Activated naive CD8-positive, alpha-beta T cell treated with anti-CD3 and anti-CD28 coated beads, Interleukin-2, amount 50 U/mL, for 24 hours (primary cell): ENCODE measurements at regions not wholly inside any gene's neighbourhood (a gene's known extent, or its start where the extent isn't known, plus 50 kb on each side); places are given as distances from the start of the nearest gene placed in this dataset.

Source experiments
- ATAC-seq: fragments of 150-1000 bp; cut with Tn5 transposase; one replicate; pipeline ENCODE4 v1.10.0; 2021
- DNase-seq: peaks from one replicate; pipeline ENCODE4 v3.0.0; 2021
- H3K27ac Mint-ChIP-seq: one replicate; pipeline ENCODE4 v1.8.0; 2021; ENCODE audit warnings: mild to moderate bottlenecking, mixed read lengths
- H3K27me3 Mint-ChIP-seq: one replicate; pipeline ENCODE4 v1.8.0; 2021; ENCODE audit warnings: mixed read lengths
- H3K36me3 Mint-ChIP-seq: one replicate; pipeline ENCODE4 v1.8.0; 2021; ENCODE audit warnings: low read depth, mixed read lengths
- H3K4me1 Mint-ChIP-seq: one replicate; pipeline ENCODE4 v1.8.0; 2021; ENCODE audit warnings: mixed read lengths
- H3K4me3 Mint-ChIP-seq: one replicate; pipeline ENCODE4 v1.8.0; 2021; ENCODE audit warnings: mild to moderate bottlenecking, moderate library complexity, mixed read lengths
- H3K9me3 Mint-ChIP-seq: one replicate; pipeline ENCODE4 v1.8.0; 2021; ENCODE audit warnings: mixed read lengths

DNA sequence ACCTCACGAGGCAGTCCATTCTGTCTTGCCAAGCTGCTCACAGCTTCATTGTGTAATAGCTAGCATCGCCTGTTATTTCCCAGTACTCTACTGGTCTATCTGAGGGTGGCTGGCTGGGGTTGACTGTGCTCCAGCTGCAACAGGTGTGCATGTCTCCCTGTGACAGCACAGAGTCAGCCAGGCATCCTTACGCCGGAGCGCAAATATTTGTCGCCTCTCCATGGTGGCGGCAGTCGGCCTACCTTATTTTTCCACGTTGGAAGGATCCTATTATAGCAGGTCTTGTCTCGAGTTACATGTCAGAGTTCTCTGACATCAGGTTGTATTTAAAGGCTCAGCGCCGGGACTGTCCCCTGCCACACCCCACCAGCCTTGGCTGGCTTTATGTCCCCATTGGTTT is 307.1 kb downstream of the TLE3 start:
- no peaks in the 10 kb centered on the region for H3K9me3 Mint-ChIP-seq
- H3K4me1 Mint-ChIP-seq: no peaks in the 10 kb centered on the region
- H3K36me3 Mint-ChIP-seq: no peaks in the 10 kb centered on the region
- no peak overlapping the region for H3K27ac Mint-ChIP-seq
- peaks cover 6% of the 10 kb centered on the region for H3K27me3 Mint-ChIP-seq
- no peak overlapping the region for H3K4me3 Mint-ChIP-seq
- no peak for DNase-seq
- no peak for ATAC-seq

DNA sequence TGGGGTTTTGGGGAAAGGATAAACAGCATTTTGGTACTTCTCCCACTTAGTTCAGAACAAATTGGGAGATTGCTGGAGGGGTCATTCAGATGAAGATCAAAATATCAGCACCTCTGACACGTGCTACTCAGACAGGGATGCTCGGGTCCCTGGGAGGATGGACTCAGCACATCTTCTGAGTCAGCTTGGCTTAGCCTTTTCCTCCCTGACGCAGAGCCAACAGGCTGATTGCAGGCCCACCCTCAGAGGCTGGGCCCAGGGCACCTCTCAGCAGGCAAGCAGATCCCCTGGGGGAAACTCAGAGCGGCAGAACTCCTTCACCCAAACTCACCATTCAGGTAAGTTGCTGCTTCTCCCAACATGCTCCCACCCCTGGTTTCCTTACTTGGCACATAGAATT is 304.9 kb downstream of the TLE3 start:
- Mint-ChIP-seq H3K36me3 (no peaks in the 10 kb centered on the region), H3K27ac (no peak overlapping the region), H3K4me3 (no peak overlapping the region), H3K9me3 (no peaks in the 10 kb centered on the region), H3K4me1 (no peaks in the 10 kb centered on the region), H3K27me3 (peaks cover 4% of the 10 kb centered on the region)
- DNase-seq (no peak), ATAC-seq (no peak)

DNA sequence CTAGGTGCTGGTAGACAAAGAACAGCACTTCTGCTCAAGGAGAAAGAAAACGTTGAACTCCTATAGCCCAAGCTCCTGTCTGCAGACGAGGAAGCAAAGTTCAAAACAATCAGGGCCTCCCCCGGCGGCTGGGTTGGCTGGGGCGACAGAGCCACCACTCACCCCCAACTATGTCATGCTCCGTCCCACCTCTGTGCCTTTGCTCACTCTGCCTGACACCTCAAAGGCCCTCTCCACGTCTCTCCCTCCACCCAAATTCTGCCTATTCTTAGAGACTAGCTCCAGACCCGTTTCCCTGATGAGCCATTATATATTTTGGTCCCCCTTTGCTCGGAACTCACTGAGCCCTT is 304.3 kb downstream of the TLE3 start:
- Mint-ChIP-seq H3K9me3 (no peaks in the 10 kb centered on the region), H3K4me1 (no peaks in the 10 kb centered on the region), H3K4me3 (no peak overlapping the region), H3K27ac (no peak overlapping the region), H3K27me3 (peaks cover 4% of the 10 kb centered on the region), H3K36me3 (no peaks in the 10 kb centered on the region)
- DNase-seq (no peak), ATAC-seq (no peak)

DNA sequence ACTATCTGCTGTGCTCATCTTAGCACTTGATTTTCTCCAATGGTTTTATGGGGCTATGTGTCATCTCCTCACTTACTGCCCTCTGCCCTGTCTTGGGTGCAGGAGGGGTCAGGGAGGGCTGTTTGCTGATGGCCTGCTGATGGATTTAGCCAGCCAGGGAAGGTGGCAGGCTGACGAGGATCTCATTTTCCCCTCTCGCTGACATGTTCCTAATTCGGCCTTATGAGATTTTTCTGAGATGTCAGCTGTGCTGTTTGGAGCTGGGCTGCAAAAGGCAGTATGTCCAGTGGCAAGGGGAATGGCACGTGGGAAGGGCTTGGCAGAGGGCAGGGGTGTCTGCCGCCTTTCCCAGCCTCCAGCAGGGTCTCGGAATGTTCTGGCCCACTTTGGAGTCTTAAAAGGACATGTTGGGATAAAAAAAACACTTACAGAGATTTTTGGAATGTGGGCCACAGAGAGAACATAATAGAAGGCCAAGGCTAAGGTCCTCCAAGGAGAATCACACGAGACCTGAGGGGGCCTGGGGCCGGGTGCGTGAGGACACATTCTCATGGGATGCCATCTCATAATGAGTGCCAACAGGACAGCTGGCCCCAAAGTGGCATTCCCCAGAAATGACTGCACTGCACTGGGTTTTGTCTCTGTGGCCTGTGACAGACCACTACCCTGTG is 303.8 kb downstream of the TLE3 start:
- ATAC-seq (no peak), DNase-seq (no peak)
- no peaks in the 10 kb centered on the region for H3K36me3 Mint-ChIP-seq
- H3K27ac Mint-ChIP-seq: no peak overlapping the region
- H3K27me3 Mint-ChIP-seq: peaks cover 4% of the 10 kb centered on the region
- no peak overlapping the region for H3K4me3 Mint-ChIP-seq
- no peaks in the 10 kb centered on the region for H3K9me3 Mint-ChIP-seq
- H3K4me1 Mint-ChIP-seq: peaks cover 2% of the 10 kb centered on the region

DNA sequence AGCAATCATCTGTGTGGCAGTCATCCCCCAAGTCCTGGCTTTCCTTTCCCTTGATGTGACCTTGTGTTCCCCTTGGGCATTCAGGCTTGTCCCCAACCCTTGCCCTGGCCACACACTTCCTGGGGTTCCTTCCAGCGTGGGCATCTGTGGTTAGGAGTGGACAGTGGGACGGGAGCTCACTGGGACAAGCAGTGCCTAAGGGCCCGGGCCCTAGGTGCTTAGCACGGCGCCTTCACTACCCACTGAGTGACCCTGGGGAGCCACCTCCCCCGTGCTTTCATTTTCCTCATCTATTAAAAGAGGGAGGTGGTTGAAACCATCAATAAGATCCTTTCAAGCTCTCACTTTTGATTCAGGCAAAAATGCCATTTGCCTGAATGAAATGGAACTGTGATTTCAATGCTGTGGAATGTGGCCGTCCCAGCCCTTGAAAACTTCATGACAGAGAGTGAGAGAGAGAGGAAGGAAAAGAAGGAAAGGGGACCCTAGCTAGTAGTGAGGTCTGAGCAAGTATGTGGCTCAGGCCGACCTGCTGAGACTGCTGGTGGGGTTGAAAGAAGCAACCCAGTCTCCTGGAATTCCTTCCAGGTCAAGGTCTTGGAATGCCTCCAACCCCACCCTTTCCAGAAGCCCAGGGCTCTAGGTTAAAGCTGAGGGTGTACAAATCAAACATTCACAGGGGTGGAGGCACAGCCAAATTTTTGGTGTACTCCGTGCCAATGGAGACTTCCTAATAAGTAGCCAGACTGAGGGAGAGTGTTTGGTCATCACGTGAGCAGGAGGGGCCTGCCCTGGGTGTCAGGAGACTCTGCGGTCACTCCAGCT is 302.9 kb downstream of the TLE3 start:
- no peaks in the 10 kb centered on the region for H3K9me3 Mint-ChIP-seq
- no peak overlapping the region for H3K27ac Mint-ChIP-seq
- H3K27me3 Mint-ChIP-seq: no peaks in the 10 kb centered on the region
- DNase-seq: no peak
- no peak for ATAC-seq
- H3K4me3 Mint-ChIP-seq: no peak overlapping the region
- H3K36me3 Mint-ChIP-seq: no peaks in the 10 kb centered on the region
- H3K4me1 Mint-ChIP-seq: peaks cover 3% of the 10 kb centered on the region

DNA sequence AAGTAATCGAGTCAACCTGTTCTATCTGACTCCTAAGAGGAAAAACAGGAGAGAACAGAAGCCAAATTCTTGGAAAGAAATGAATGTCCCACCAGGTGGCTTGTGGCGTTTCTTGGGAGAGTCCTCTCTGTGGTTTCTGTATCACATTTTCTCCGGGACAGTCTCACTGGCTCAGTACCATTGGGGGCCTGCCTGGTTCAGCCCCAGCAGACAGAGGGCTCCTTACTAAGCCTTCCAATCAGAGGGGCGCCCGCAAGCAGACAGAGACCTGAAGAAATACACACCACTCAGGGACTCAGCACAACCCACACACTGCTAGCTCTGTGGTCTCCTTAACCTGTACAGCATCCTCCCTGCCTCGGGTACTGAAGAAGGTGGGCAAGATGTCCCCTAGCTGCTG is 302.1 kb downstream of the TLE3 start:
- DNase-seq (no peak), ATAC-seq (no peak)
- no peak overlapping the region for H3K4me3 Mint-ChIP-seq
- H3K27ac Mint-ChIP-seq: no peak overlapping the region
- H3K9me3 Mint-ChIP-seq: no peaks in the 10 kb centered on the region
- no peaks in the 10 kb centered on the region for H3K36me3 Mint-ChIP-seq
- peaks cover 3% of the 10 kb centered on the region for H3K4me1 Mint-ChIP-seq
- no peaks in the 10 kb centered on the region for H3K27me3 Mint-ChIP-seq

DNA sequence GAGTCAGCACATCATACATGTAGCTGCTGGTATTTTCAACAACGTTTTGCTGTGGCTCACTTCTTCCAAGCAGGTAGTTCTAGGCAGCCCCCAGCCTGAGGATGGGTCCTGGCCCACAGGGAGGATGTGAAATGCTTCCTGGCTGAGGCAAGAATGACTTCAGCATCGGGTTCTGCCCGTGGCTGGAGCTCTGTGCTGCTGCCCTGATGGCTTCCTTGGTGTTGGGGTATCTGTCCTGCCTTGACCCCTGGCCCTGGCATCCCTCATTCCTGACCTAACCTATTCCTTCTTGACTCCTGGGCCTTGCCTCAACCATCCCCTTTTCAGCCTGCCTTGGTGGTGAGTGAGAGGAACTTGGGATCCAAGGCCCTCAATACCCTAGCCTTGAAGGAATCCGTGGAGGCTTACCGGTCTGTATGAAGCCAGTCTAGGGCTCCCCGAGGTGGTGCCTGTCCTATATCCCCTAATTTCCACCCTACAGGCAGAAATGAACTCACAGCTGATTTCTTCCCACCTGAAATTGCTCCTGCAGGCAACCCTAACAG is 300.6 kb downstream of the TLE3 start:
- no peak overlapping the region for H3K4me3 Mint-ChIP-seq
- H3K36me3 Mint-ChIP-seq: no peaks in the 10 kb centered on the region
- DNase-seq (no peak), ATAC-seq (no peak)
- peaks cover 3% of the 10 kb centered on the region for H3K27me3 Mint-ChIP-seq
- H3K4me1 Mint-ChIP-seq: peaks cover 3% of the 10 kb centered on the region
- no peak overlapping the region for H3K27ac Mint-ChIP-seq
- no peaks in the 10 kb centered on the region for H3K9me3 Mint-ChIP-seq

DNA sequence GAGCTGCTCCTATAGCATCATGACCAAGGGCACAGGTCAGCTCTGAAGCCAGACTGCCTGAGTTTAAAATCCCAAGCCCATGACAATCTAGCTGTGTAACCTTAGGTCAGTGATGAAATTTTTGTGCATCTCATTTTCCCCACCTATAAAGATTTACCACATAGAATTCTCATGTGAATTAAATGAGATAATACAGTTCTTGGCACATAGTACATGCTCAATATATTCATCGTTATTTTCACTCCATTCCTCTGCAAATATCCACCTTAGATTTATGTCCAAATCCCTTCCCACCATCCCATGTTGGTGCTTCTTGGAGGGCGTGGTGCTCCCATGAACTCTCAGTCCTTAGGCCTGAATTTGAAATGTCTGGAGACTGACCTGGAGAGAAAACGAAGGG is 300.1 kb downstream of the TLE3 start:
- H3K4me1 Mint-ChIP-seq: peaks cover 3% of the 10 kb centered on the region
- H3K27me3 Mint-ChIP-seq: peaks cover 3% of the 10 kb centered on the region
- no peak for DNase-seq
- no peaks in the 10 kb centered on the region for H3K9me3 Mint-ChIP-seq
- H3K36me3 Mint-ChIP-seq: no peaks in the 10 kb centered on the region
- no peak overlapping the region for H3K27ac Mint-ChIP-seq
- no peak for ATAC-seq
- no peak overlapping the region for H3K4me3 Mint-ChIP-seq

DNA sequence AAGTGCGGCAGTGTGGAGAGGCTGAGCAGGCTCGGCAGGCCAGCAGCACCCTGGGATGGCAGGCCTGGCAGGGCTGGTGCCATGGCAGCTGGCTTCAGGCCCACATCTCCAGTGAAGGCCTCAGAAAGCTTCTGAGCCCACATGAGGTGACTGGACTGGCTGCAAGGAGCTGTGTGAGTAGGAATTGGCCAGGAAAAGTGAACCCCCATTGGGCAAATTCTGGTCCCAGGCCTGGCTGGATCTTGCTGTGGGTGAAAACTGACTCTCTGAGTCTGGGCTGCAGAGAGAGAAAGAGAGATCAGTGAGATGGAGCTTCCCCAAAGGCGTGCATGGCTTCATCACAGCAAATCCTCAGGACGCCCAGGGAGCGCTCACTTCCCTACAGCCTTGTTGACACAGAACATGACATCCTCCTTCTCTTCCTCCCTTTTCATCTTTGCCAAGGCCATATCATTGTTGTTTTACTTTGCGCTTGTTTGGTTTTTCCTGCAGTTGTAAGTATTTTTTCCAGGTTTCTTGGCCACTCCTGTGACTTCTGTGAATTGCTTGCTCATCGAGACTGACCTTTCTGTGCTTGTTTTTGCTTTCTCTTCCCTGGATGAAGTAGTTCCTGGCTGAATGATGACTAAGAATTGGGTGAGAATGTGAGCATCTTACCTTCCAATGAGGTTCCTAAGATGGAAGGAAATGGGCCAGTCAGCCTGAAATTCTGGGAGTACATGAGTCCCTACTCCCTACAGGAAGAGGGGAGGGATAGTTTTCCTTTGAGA is 299.1 kb downstream of the TLE3 start:
- DNase-seq: no peak
- no peak overlapping the region for H3K27ac Mint-ChIP-seq
- peaks cover 3% of the 10 kb centered on the region for H3K27me3 Mint-ChIP-seq
- H3K4me3 Mint-ChIP-seq: no peak overlapping the region
- no peaks in the 10 kb centered on the region for H3K36me3 Mint-ChIP-seq
- H3K4me1 Mint-ChIP-seq: peaks cover 3% of the 10 kb centered on the region
- H3K9me3 Mint-ChIP-seq: no peaks in the 10 kb centered on the region
- no peak for ATAC-seq

DNA sequence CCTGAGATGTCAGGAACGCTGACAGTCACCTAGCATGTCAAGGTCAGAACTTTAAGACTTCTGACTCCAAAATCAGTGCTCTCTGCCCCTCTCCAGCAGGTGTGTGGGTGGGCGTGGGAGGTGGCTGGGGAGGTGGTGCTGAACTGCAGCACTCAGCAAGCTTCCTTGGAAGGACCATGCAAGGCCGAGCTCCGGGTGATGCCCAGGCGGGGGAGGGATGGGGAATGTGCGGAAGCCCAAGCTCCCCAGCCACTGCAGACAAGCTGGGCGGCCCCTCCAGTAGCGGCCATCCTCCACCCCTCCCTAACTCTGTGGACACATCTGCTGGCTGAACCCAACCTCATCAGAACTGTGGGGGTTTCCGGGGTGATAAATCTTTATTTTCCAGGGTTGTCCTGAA is 296.6 kb downstream of the TLE3 start:
- H3K4me1 Mint-ChIP-seq: peaks cover 6% of the 10 kb centered on the region
- no peaks in the 10 kb centered on the region for H3K9me3 Mint-ChIP-seq
- ATAC-seq (no peak), DNase-seq (no peak)
- peaks cover 3% of the 10 kb centered on the region for H3K27me3 Mint-ChIP-seq
- no peak overlapping the region for H3K27ac Mint-ChIP-seq
- H3K4me3 Mint-ChIP-seq: no peak overlapping the region
- no peaks in the 10 kb centered on the region for H3K36me3 Mint-ChIP-seq

DNA sequence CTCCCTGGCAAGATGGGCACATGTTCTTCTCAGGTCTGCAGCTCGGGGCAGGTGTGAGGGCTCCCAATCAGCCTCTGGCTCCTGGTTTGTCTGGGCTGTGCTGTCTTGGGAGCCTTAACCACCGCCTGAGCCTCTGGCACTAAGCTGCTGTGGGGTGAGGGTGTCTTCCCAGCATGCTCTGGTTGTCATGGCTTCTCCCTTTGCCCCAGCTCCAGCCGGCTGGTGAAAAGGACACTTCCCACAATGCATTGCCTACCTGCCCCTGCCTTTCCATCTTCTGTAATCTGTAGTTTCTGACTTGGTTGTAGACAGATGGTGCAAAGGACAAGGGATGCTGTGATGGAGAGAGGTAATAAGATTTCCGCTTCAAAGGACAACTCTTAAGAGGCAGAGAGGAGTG is 295.3 kb downstream of the TLE3 start:
- Mint-ChIP-seq H3K27ac (no peak overlapping the region), H3K9me3 (no peaks in the 10 kb centered on the region), H3K36me3 (no peaks in the 10 kb centered on the region), H3K4me1 (peaks cover 12% of the 10 kb centered on the region), H3K27me3 (peaks cover 7% of the 10 kb centered on the region), H3K4me3 (no peak overlapping the region)
- DNase-seq (no peak), ATAC-seq (no peak)

DNA sequence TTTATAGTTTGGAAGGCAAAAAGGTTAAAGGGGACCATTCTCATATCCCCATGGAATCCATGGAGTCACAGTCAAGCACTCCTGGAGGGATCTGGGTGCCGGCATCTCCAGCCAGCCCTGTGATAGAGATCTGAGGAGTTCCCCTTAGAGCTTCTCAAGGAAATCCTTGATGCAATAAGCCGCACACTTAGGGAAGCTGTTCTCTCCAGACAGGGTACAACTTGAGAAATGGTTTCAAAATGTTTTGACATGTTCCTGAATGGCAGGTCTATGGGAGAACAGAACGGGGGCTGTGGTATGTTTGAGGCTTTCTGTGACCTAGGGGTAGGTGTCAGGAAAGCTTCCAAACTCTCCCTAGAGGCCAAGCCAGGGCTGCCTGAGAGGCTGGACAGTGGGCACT is 292.9 kb downstream of the TLE3 start:
- no peak overlapping the region for H3K27ac Mint-ChIP-seq
- no peak for DNase-seq
- no peaks in the 10 kb centered on the region for H3K36me3 Mint-ChIP-seq

DNA sequence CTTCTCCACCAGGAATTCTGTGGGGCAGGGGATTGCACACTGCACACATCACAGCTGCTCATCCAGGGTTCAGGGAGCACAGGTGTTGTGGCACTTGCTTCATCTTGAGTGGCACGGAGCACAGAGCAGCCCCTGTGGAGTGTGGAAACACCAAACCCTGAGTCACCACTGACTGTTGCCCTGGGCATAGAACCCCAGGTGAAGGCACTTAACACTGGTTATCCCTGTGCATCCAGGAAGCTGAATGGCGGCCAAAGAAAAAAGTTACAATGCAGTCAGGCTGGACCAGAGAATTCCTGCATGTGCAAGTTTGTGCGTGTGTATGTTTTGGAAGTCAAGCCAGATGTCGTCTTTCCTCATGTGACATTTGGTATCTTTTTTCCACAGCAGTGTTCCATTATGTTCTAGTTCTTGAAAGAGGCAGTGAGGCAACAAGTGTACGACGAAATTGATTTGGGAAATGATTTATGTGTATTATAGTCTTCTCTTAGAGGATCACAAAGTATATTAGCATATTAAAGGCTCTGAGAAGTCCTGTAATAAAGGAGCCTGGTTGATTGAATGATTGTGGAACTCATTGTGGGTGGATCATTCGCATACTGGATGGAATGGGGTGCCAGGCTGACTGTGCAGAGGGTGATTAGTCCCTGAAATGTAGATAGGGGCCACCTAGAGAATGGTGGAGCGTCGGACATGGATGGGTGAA is 292.3 kb downstream of the TLE3 start:
- no peak for ATAC-seq
- H3K27me3 Mint-ChIP-seq: peaks cover 9% of the 10 kb centered on the region
- H3K27ac Mint-ChIP-seq: no peak overlapping the region
- no peaks in the 10 kb centered on the region for H3K9me3 Mint-ChIP-seq
- H3K4me3 Mint-ChIP-seq: no peak overlapping the region
- H3K4me1 Mint-ChIP-seq: peaks cover 21% of the 10 kb centered on the region
- no peak for DNase-seq
- no peaks in the 10 kb centered on the region for H3K36me3 Mint-ChIP-seq

More for the DNA sequence above, 292.9 kb downstream of the TLE3 start:
- ATAC-seq: no peak
- H3K9me3 Mint-ChIP-seq: no peaks in the 10 kb centered on the region
- H3K27me3 Mint-ChIP-seq: peaks cover 9% of the 10 kb centered on the region
- peaks cover 21% of the 10 kb centered on the region for H3K4me1 Mint-ChIP-seq
- no peak overlapping the region for H3K4me3 Mint-ChIP-seq

DNA sequence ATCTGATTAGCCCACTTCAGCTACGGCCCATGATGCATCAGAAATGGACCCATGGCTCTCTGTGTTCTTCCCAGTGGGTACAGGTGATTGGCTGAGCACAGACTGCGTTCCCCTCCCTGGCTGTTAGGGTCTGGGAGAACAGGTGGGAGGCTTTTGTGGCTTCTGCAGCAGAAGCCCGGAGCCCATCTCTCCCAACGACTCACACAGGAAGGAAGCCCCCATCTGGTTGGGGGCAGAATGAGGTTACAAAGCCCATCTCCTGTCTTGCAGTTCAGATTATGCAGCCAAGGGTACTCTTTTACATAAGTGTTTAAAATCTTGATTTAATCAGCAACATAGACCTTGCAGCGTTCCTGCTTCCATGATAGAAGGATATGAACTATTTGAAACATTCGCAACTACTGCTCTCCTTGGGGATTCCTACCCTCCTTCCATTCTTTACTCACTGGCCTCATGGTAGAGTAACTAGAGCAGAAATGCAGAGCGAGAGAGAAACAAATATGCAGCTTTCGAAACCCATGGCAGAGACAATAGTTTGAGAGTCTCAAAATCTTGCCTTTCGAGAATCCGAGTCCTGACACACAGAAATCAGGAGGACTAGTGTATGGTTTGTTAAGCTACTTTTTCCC is 291.3 kb downstream of the TLE3 start:
- no peaks in the 10 kb centered on the region for H3K36me3 Mint-ChIP-seq
- no peaks in the 10 kb centered on the region for H3K9me3 Mint-ChIP-seq
- peaks cover 21% of the 10 kb centered on the region for H3K4me1 Mint-ChIP-seq
- no peak for ATAC-seq
- H3K27ac Mint-ChIP-seq: no peak overlapping the region
- H3K27me3 Mint-ChIP-seq: peaks cover 9% of the 10 kb centered on the region
- no peak for DNase-seq
- H3K4me3 Mint-ChIP-seq: no peak overlapping the region
